Thyroid gland (tissue), 4 donors: ENCODE measurements at regions not wholly inside any gene's neighbourhood (a gene's known extent, or its start where the extent isn't known, plus 50 kb on each side); places are given as distances from the start of the nearest gene placed in this dataset.

Experiments
- DNase-seq, 2 donors: peaks; one replicate each; pipeline ENCODE4 v3.0.0-alpha.2; 2019
- H3K27ac ChIP-seq, 3 donors: fragments of 200-600 bp; sonication (generic); 1 replicate in 2 of 3; 2 replicates in 1 of 3; pipeline ENCODE4 v1.5.1; 2016 to 2019; ENCODE audit warnings: mild to moderate bottlenecking in 1 of 3, moderate library complexity in 1 of 3
- H3K27me3 ChIP-seq: fragments of 200-600 bp; sonication (generic); one replicate; pipeline ENCODE4 v1.5.1; 2019
- H3K36me3 ChIP-seq, 2 donors: fragments of 200-600 bp; sonication (generic); one replicate each; pipeline ENCODE4 v1.5.1; 2016 to 2019
- H3K4me1 ChIP-seq, 2 donors: fragments of 200-600 bp; sonication (generic); one replicate each; pipeline ENCODE4 v1.5.1; 2017 to 2019
- H3K4me3 ChIP-seq, 3 donors: fragments of 200-600 bp; sonication (generic); replicated peaks in 1 of 3; 1 replicate in 2 of 3; 2 replicates in 1 of 3; pipeline ENCODE4 v1.5.1; 2016; ENCODE audit warnings: mild to moderate bottlenecking in 1 of 3
- H3K9me3 ChIP-seq: fragments of 200-600 bp; sonication (generic); one replicate; pipeline ENCODE4 v1.5.1; 2017
- CTCF ChIP-seq, 6 experiments: fragments of 200-600 bp in 3 of 6; fragments of 450-650 bp in 3 of 6; sonication (generic) in 3 of 6; IDR thresholded peaks; one replicate each; pipeline ENCODE4 v1.5.1; 2016 to 2019; ENCODE audit warnings: antibody characterized with exemption in 6 of 6, mild to moderate bottlenecking in 2 of 6, inconsistent platforms in 1 of 6, moderate library complexity in 1 of 6
- POLR2A ChIP-seq, 2 donors: fragments of 450-650 bp; IDR thresholded peaks; one replicate each; pipeline ENCODE4 v1.6.1; 2017; ENCODE audit warnings: antibody characterized with exemption in 2 of 2, mild to moderate bottlenecking in 2 of 2, moderate library complexity in 1 of 2
- WGBS, 2 donors: methylation state at CpG; one replicate each; pipeline ENCODE4 v1.1.5; 2017; 5-methylcytosine and 5-hydroxymethylcytosine counted together
- intact Hi-C: fragments of 100-400 bp; cut with DNase I; formaldehyde crosslinking; loops from one replicate; pipeline ENCODE4 v1.15.1; 2023

- no peak overlapping the region for H3K27ac ChIP-seq
- intact Hi-C loops = no loop called here
- 93 to 94% methylated on average over 1 of the region's 1 CpG for WGBS, 2 donors
- no peaks in the 10 kb centered on the region for H3K9me3 ChIP-seq
- H3K27me3 ChIP-seq = no peaks in the 10 kb centered on the region
- H3K4me3 ChIP-seq = no peak overlapping the region
- no peak for DNase-seq
- no peaks in the 10 kb centered on the region for H3K4me1 ChIP-seq
- no peaks in the 10 kb centered on the region for H3K36me3 ChIP-seq
- TF ChIP-seq CTCF (IDR thresholded peaks at IDR 0.05) = no peak
- no peak for TF ChIP-seq POLR2A (IDR thresholded peaks at IDR 0.05)
Measured at GRCh38 chr2:142254031-142254430, 123.2 kb upstream of the LRP1B start.

DNA sequence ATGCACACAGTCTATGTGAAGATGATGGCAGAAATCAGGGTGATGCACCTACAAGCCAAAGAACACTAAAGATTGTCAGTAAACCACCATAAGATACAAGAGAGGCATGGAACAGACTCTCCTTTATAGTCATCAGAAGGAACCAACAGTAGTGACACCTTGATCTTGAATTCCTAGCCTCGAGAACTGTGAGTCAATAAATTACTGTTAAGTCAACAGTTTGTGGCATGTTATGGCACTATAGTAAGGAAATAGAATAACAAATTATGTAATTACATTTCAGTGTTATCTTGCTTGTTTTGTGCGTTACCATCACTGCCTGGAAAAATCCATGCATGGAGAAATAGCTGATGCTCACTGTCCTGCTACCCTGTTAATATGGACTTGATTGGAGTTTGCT is 110.2 kb upstream of the LRP1B start:
- no peaks in the 10 kb centered on the region for H3K4me1 ChIP-seq
- intact Hi-C loops = no loop called here
- TF ChIP-seq POLR2A (IDR thresholded peaks at IDR 0.05) = no peak
- no peak for TF ChIP-seq CTCF (IDR thresholded peaks at IDR 0.05)
- H3K4me3 ChIP-seq = no peak overlapping the region
- no peak overlapping the region for H3K27ac ChIP-seq
- H3K9me3 ChIP-seq = no peaks in the 10 kb centered on the region
- 76 to 79% methylated on average over 2 of the region's 2 CpGs for WGBS, 2 donors
- H3K36me3 ChIP-seq = no peaks in the 10 kb centered on the region
- no peaks in the 10 kb centered on the region for H3K27me3 ChIP-seq
- DNase-seq = no peak

DNA sequence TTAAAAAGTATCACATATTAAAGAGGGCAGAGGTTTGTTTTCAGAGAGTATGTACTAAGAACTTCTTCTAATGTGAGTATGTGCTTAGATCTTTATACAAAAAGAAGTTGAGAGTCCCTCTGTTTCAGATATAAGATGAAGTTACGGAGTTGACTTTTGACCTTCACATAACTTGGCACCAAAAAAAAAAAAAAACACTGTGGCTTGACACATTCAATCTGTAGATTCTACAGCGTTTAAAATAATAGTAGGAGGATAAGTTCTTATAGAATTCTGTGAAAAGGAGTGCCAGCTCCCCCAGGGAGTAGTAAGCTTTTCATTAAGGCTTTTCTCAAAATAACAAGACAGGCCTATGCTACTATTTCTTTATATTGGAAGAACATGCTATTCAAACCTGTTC is 105.4 kb upstream of the LRP1B start:
- 72 to 80% methylated on average over 2 of the region's 2 CpGs for WGBS, 2 donors
- intact Hi-C loops = no loop called here
- no peaks in the 10 kb centered on the region for H3K9me3 ChIP-seq
- TF ChIP-seq POLR2A (IDR thresholded peaks at IDR 0.05) = no peak
- TF ChIP-seq CTCF (IDR thresholded peaks at IDR 0.05) = no peak
- DNase-seq = no peak
- H3K4me3 ChIP-seq = no peak overlapping the region
- H3K27ac ChIP-seq = no peak overlapping the region
- no peaks in the 10 kb centered on the region for H3K4me1 ChIP-seq
- H3K36me3 ChIP-seq = no peaks in the 10 kb centered on the region
- no peaks in the 10 kb centered on the region for H3K27me3 ChIP-seq

DNA sequence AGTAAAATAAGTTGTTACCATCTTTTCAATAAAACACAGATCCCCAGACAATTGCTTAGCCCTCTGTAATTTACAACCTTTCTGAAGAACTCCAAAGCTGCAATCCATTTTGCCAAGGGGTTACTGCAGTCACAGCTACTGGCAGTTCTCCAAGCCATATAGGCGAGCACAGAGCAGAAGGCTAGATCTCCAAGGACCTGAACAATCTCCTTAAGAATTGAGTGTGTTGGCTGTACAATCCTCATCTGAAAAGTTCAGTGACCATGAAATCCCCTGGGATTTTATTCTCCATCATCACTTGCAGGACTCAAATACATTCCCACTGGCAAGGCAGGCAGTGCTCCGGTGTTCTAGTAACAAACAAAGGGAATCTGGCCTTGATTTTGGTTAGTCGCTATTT is 103.9 kb upstream of the LRP1B start:
- no peaks in the 10 kb centered on the region for H3K27me3 ChIP-seq
- no peaks in the 10 kb centered on the region for H3K36me3 ChIP-seq
- H3K9me3 ChIP-seq = no peaks in the 10 kb centered on the region
- intact Hi-C loops = no loop called here
- DNase-seq = no peak
- WGBS, 2 donors = 56% methylated on average over 3 of the region's 3 CpGs
- no peak overlapping the region for H3K4me3 ChIP-seq
- H3K27ac ChIP-seq = no peak overlapping the region
- TF ChIP-seq POLR2A (IDR thresholded peaks at IDR 0.05) (no peak), CTCF (IDR thresholded peaks at IDR 0.05) (no peak)
- no peaks in the 10 kb centered on the region for H3K4me1 ChIP-seq

GRCh38 chr2:142223309-142223708 is 92.5 kb upstream of the LRP1B start:
- Histone ChIP-seq H3K27me3 (no peaks in the 10 kb centered on the region), H3K36me3 (no peaks in the 10 kb centered on the region), H3K4me3 (no peak overlapping the region), H3K9me3 (no peaks in the 10 kb centered on the region), H3K4me1 (no peaks in the 10 kb centered on the region), H3K27ac (no peak overlapping the region)
- no peak for TF ChIP-seq POLR2A (IDR thresholded peaks at IDR 0.05)
- no peak for TF ChIP-seq CTCF (IDR thresholded peaks at IDR 0.05)
- intact Hi-C loops = no loop called here
- DNase-seq = no peak
